ENCODE measurements at regions not wholly inside any gene's neighbourhood (a gene's known extent, or its start where the extent isn't known, plus 50 kb on each side); places are given as distances from the start of the nearest gene placed in this dataset.

GRCh38 chr15:93438310-93438709 is 349.3 kb upstream of the RGMA start:
- DNase-seq (ENCODE audit: low read depth), result no peak

- DNase-seq (ENCODE audit: low read depth), result no peak
Observed at GRCh38 chr15:93432474-93432873, 343.5 kb upstream of the RGMA start.

- no peak for DNase-seq (ENCODE audit: low read depth)
Observed at GRCh38 chr15:93428807-93429351, 339.9 kb upstream of the RGMA start.

GRCh38 chr15:93428150-93428549 is 339.1 kb upstream of the RGMA start:
- no peak for DNase-seq (ENCODE audit: low read depth)

- DNase-seq (ENCODE audit: low read depth), result no peak
Observed at GRCh38 chr15:93424131-93424530, 335.1 kb upstream of the RGMA start.

GRCh38 chr15:93422476-93422875 is 333.5 kb upstream of the RGMA start:
- no peak for DNase-seq (ENCODE audit: low read depth)

GRCh38 chr15:93420477-93420876 is 331.5 kb upstream of the RGMA start:
- no peak for DNase-seq (ENCODE audit: low read depth)

- DNase-seq (ENCODE audit: low read depth), result no peak
Observed at GRCh38 chr15:93420050-93420452, 331.0 kb upstream of the RGMA start.

- DNase-seq (ENCODE audit: low read depth), result no peak
Observed at GRCh38 chr15:93418566-93418965, 329.6 kb upstream of the RGMA start.

- DNase-seq (ENCODE audit: low read depth), result no peak
Observed at GRCh38 chr15:93417631-93418030, 328.6 kb upstream of the RGMA start.

GRCh38 chr15:93417156-93417555 is 328.1 kb upstream of the RGMA start:
- no peak for DNase-seq (ENCODE audit: low read depth)

GRCh38 chr15:93415576-93415975 is 326.6 kb upstream of the RGMA start:
- no peak for DNase-seq (ENCODE audit: low read depth)

- DNase-seq (ENCODE audit: low read depth), result no peak
Observed at GRCh38 chr15:93414576-93415231, 325.7 kb upstream of the RGMA start.

- DNase-seq (ENCODE audit: low read depth), result no peak
Observed at GRCh38 chr15:93413745-93414144, 324.7 kb upstream of the RGMA start.

GRCh38 chr15:93399121-93399520 is 310.1 kb upstream of the RGMA start:
- DNase-seq (ENCODE audit: low read depth), result no peak

- DNase-seq (ENCODE audit: low read depth), result no peak
Observed at GRCh38 chr15:93389211-93389610, 300.2 kb upstream of the RGMA start.

- no peak for DNase-seq (ENCODE audit: low read depth)
Observed at GRCh38 chr15:93384886-93385285, 295.9 kb upstream of the RGMA start.

GRCh38 chr15:93382200-93382820 is 293.3 kb upstream of the RGMA start:
- no peak for DNase-seq (ENCODE audit: low read depth)

GRCh38 chr15:93378558-93378957 is 289.5 kb upstream of the RGMA start:
- no peak for DNase-seq (ENCODE audit: low read depth)

GRCh38 chr15:93372865-93373223 is 283.8 kb upstream of the RGMA start:
- no peak for DNase-seq (ENCODE audit: low read depth)

- no peak for DNase-seq (ENCODE audit: low read depth)
Observed at GRCh38 chr15:93372208-93372864, 283.3 kb upstream of the RGMA start.

GRCh38 chr15:93366387-93367100 is 277.5 kb upstream of the RGMA start:
- DNase-seq (ENCODE audit: low read depth), result no peak

All from LHCN-M2 (cell line).